HEK293 (cell line): ENCODE measurements at regions not wholly inside any gene's neighbourhood (a gene's known extent, or its start where the extent isn't known, plus 50 kb on each side); places are given as distances from the start of the nearest gene placed in this dataset.

Source experiments
- CTCF ChIA-PET: fragments of 350-600 bp; formaldehyde crosslinking; extraction: SDS; loops from one replicate; lab custom pipeline; 2021; ENCODE audit warnings: antibody characterized with exemption; lab: Yijun Ruan, JAX
- POLR2A ChIA-PET: fragments of 300-600 bp; formaldehyde crosslinking; extraction: SDS; loops from one replicate; lab custom pipeline; 2020; ENCODE audit warnings: antibody characterized with exemption, inconsistent platforms; lab: Yijun Ruan, JAX
- H3K27ac ChIP-seq: fragments of 200-500 bp; sonication (Bioruptor generic); 2 replicates; pipeline ENCODE4 v1.5.1; 2014; ENCODE audit warnings: low read depth, low read length, control low read depth, inconsistent platforms; ENCODE audit errors: extremely low read depth
- H3K36me3 ChIP-seq, 2 experiments: fragments of 200-500 bp in 1 of 2; sonication (Bioruptor generic) in 1 of 2; 1 replicate in 1 of 2; 2 replicates in 1 of 2; pipeline ENCODE4 v1.5.1; 2014 to 2017; ENCODE audit warnings: inconsistent platforms in 2 of 2, low read length in 2 of 2; ENCODE audit not compliant: control insufficient read depth in 2 of 2, insufficient read depth in 1 of 2
- H3K4me1 ChIP-seq: fragments of 200-500 bp; sonication (Bioruptor generic); 2 replicates; pipeline ENCODE4 v1.5.1; 2014; ENCODE audit warnings: mild to moderate bottlenecking, low read length, inconsistent platforms; ENCODE audit not compliant: control insufficient read depth, insufficient read depth
- H3K4me3 ChIP-seq: 2 replicates; pipeline ENCODE4 v1.5.1; 2011; ENCODE audit warnings: low read depth, mild to moderate bottlenecking, control low read depth, low read length, moderate library complexity
- H3K9me3 ChIP-seq: fragments of 200-500 bp; sonication (Bioruptor generic); 2 replicates; pipeline ENCODE4 v1.5.1; 2014; ENCODE audit warnings: low read depth, low read length, inconsistent platforms; ENCODE audit not compliant: control insufficient read depth, insufficient read depth
- BCL11A ChIP-seq: fragments of 450-650 bp; formaldehyde crosslinking; IDR thresholded peaks from 2 replicates; pipeline ENCODE4 v1.5.1; 2016; ENCODE audit warnings: low read depth, missing biosample characterization, missing genetic modification characterization
- ELK4 ChIP-seq: IDR thresholded peaks from 2 replicates; pipeline ENCODE4 v1.6.1; 2011; ENCODE audit warnings: mild to moderate bottlenecking, low read depth, low read length, borderline replicate concordance
- GLIS2 ChIP-seq: fragments of 450-650 bp; formaldehyde crosslinking; IDR thresholded peaks from 2 replicates; pipeline ENCODE4 v1.5.1; 2016; ENCODE audit warnings: missing biosample characterization, missing genetic modification characterization
- HOXD13 ChIP-seq: sonication (generic); formaldehyde crosslinking; IDR thresholded peaks from 2 replicates; pipeline ENCODE4 v1.8.0; 2022; ENCODE audit warnings: missing genetic modification reagents, borderline replicate concordance
- KLF16 ChIP-seq: fragments of 450-650 bp; formaldehyde crosslinking; IDR thresholded peaks from 2 replicates; pipeline ENCODE4 v1.5.1; 2017; ENCODE audit warnings: missing biosample characterization, missing genetic modification characterization
- OSR2 ChIP-seq: fragments of 450-650 bp; formaldehyde crosslinking; IDR thresholded peaks from 2 replicates; pipeline ENCODE4 v1.5.1; 2016; ENCODE audit warnings: missing biosample characterization, missing genetic modification characterization
- ZBTB1 ChIP-seq: fragments of 450-650 bp; formaldehyde crosslinking; IDR thresholded peaks from 2 replicates; pipeline ENCODE4 v1.5.1; 2016; ENCODE audit warnings: missing biosample characterization, missing genetic modification characterization
- ZBTB17 ChIP-seq: fragments of 450-650 bp; formaldehyde crosslinking; IDR thresholded peaks from 2 replicates; pipeline ENCODE4 v1.5.1; 2016; ENCODE audit warnings: missing biosample characterization, missing genetic modification characterization
- ZBTB21 ChIP-seq: fragments of 450-650 bp; formaldehyde crosslinking; IDR thresholded peaks from 2 replicates; pipeline ENCODE4 v1.5.1; 2017; ENCODE audit warnings: missing biosample characterization, missing genetic modification characterization
- ZNF132 ChIP-seq: fragments of 450-650 bp; formaldehyde crosslinking; IDR thresholded peaks from 2 replicates; pipeline ENCODE4 v1.5.1; 2017; ENCODE audit warnings: missing biosample characterization, missing genetic modification characterization, borderline replicate concordance
- ZNF133 ChIP-seq: fragments of 450-650 bp; formaldehyde crosslinking; IDR thresholded peaks from 2 replicates; pipeline ENCODE4 v1.5.1; 2016; ENCODE audit warnings: missing biosample characterization, missing genetic modification characterization
- ZNF140 ChIP-seq: fragments of 450-650 bp; formaldehyde crosslinking; IDR thresholded peaks from 2 replicates; pipeline ENCODE4 v1.5.1; 2016; ENCODE audit warnings: missing biosample characterization, missing genetic modification characterization
- ZNF280D ChIP-seq: fragments of 450-650 bp; formaldehyde crosslinking; IDR thresholded peaks from 2 replicates; pipeline ENCODE4 v1.5.1; 2016; ENCODE audit warnings: missing biosample characterization, missing genetic modification characterization
- ZNF335 ChIP-seq: fragments of 450-650 bp; formaldehyde crosslinking; conservative IDR thresholded peaks from 2 replicates; pipeline ENCODE4 v1.5.1; 2016; ENCODE audit warnings: missing biosample characterization, missing genetic modification characterization
- ZNF366 ChIP-seq: fragments of 450-650 bp; formaldehyde crosslinking; conservative IDR thresholded peaks from 2 replicates; pipeline ENCODE4 v1.5.1; 2016; ENCODE audit warnings: missing biosample characterization, missing genetic modification characterization
- ZNF398 ChIP-seq: fragments of 450-650 bp; formaldehyde crosslinking; IDR thresholded peaks from 2 replicates; pipeline ENCODE4 v1.5.1; 2017; ENCODE audit warnings: missing biosample characterization, missing genetic modification characterization
- ZNF433 ChIP-seq: fragments of 450-650 bp; formaldehyde crosslinking; IDR thresholded peaks from 2 replicates; pipeline ENCODE4 v1.5.1; 2016; ENCODE audit warnings: missing biosample characterization, missing genetic modification characterization, low read depth
- ZNF529 ChIP-seq: fragments of 450-650 bp; formaldehyde crosslinking; IDR thresholded peaks from 2 replicates; pipeline ENCODE4 v1.5.1; 2017; ENCODE audit warnings: missing genetic modification characterization, missing biosample characterization; ENCODE audit not compliant: insufficient replicate concordance
- ZNF530 ChIP-seq: fragments of 450-650 bp; formaldehyde crosslinking; IDR thresholded peaks from 2 replicates; pipeline ENCODE4 v1.5.1; 2016; ENCODE audit warnings: low read depth, missing biosample characterization, missing genetic modification characterization
- ZNF555 ChIP-seq: fragments of 450-650 bp; formaldehyde crosslinking; conservative IDR thresholded peaks from 2 replicates; pipeline ENCODE4 v1.5.1; 2017; ENCODE audit warnings: missing biosample characterization, mild to moderate bottlenecking, missing genetic modification characterization, inconsistent platforms
- ZNF558 ChIP-seq: fragments of 450-650 bp; formaldehyde crosslinking; IDR thresholded peaks from 2 replicates; pipeline ENCODE4 v1.5.1; 2016; ENCODE audit warnings: missing biosample characterization, missing genetic modification characterization
- ZNF626 ChIP-seq: fragments of 450-650 bp; sonication (Bioruptor Pico); formaldehyde crosslinking; IDR thresholded peaks from 2 replicates; pipeline ENCODE4 v1.5.1; 2018; ENCODE audit warnings: missing biosample characterization, missing genetic modification characterization, inconsistent platforms
- ZNF707 ChIP-seq: fragments of 450-650 bp; formaldehyde crosslinking; IDR thresholded peaks from 2 replicates; pipeline ENCODE4 v1.5.1; 2016; ENCODE audit warnings: missing biosample characterization, missing genetic modification characterization
- ZNF792 ChIP-seq: fragments of 450-650 bp; formaldehyde crosslinking; IDR thresholded peaks from 2 replicates; pipeline ENCODE4 v1.5.1; 2016; ENCODE audit warnings: missing biosample characterization, missing genetic modification characterization
- TF ChIP-seq, protein P1 (sequence below): fragments of 450-650 bp; formaldehyde crosslinking; IDR thresholded peaks from 2 replicates; pipeline ENCODE4 v1.5.1; 2016; ENCODE audit warnings: missing biosample characterization, missing genetic modification characterization, low read depth

- Histone ChIP-seq H3K4me1 (no peaks in the 10 kb centered on the region), H3K9me3 (no peaks in the 10 kb centered on the region), H3K27ac (no peak overlapping the region), H3K4me3 (no peak overlapping the region), H3K36me3 (no peaks in the 10 kb centered on the region)
- CTCF ChIA-PET, result no interaction called here
- POLR2A ChIA-PET, result no interaction called here
- TF ChIP-seq ZNF133 (tag by site-specific recombination) (no peak), OSR2 (no peak), ZBTB1 (tag by site-specific recombination) (no peak), GLIS2 (no peak), ZNF707 (tag by site-specific recombination) (no peak), ZNF792 (no peak), ZNF529 (tag by site-specific recombination) (no peak), ZNF558 (tag by site-specific recombination) (no peak), ZNF626 (tag by site-specific recombination) (no peak), ELK4 (no peak), ZNF335 (tag by site-specific recombination) (no peak)
These were observed 409.2 kb upstream of the MYT1L start for GRCh38 chr2:2740238-2740775.

- no peaks in the 10 kb centered on the region for H3K9me3 ChIP-seq
- no peak for TF ChIP-seq ZNF280D (tag by site-specific recombination)
- no peak for TF ChIP-seq ZBTB21 (tag by site-specific recombination)
- TF ChIP-seq ZNF132 (tag by site-specific recombination), result no peak
- TF ChIP-seq ZNF398, result no peak
- no peak for TF ChIP-seq HOXD13 (CRISPR knock-in tag)
- TF ChIP-seq ZNF530 (tag by site-specific recombination), result no peak
- TF ChIP-seq ZNF366 (tag by site-specific recombination), result no peak
- TF ChIP-seq, protein P1, sequence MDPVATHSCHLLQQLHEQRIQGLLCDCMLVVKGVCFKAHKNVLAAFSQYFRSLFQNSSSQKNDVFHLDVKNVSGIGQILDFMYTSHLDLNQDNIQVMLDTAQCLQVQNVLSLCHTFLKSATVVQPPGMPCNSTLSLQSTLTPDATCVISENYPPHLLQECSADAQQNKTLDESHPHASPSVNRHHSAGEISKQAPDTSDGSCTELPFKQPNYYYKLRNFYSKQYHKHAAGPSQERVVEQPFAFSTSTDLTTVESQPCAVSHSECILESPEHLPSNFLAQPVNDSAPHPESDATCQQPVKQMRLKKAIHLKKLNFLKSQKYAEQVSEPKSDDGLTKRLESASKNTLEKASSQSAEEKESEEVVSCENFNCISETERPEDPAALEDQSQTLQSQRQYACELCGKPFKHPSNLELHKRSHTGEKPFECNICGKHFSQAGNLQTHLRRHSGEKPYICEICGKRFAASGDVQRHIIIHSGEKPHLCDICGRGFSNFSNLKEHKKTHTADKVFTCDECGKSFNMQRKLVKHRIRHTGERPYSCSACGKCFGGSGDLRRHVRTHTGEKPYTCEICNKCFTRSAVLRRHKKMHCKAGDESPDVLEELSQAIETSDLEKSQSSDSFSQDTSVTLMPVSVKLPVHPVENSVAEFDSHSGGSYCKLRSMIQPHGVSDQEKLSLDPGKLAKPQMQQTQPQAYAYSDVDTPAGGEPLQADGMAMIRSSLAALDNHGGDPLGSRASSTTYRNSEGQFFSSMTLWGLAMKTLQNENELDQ (tag by site-specific recombination), result no peak
- TF ChIP-seq BCL11A, result no peak
- TF ChIP-seq ZNF335 (tag by site-specific recombination), result no peak
- no peak for TF ChIP-seq KLF16 (tag by site-specific recombination)
- TF ChIP-seq ZNF140 (tag by site-specific recombination), result no peak
- TF ChIP-seq ZNF555 (tag by site-specific recombination), result no peak
- no peak for TF ChIP-seq ZNF433
- TF ChIP-seq ZBTB17 (tag by site-specific recombination), result no peak
- ChIA-PET CTCF (no interaction called here), POLR2A (no interaction called here)
- H3K4me3 ChIP-seq, result no peak overlapping the region
- no peak overlapping the region for H3K27ac ChIP-seq
- no peaks in the 10 kb centered on the region for H3K36me3 ChIP-seq
- no peaks in the 10 kb centered on the region for H3K4me1 ChIP-seq
These were observed 408.2 kb upstream of the MYT1L start for GRCh38 chr2:2739231-2739795.
